Glomerular visceral epithelial cell (primary cell): ENCODE measurements at regions not wholly inside any gene's neighbourhood (a gene's known extent, or its start where the extent isn't known, plus 50 kb on each side); places are given as distances from the start of the nearest gene placed in this dataset.

Experiments
- DNase-seq: peaks from one replicate; pipeline ENCODE4 v3.0.0-alpha.2; 2016; ENCODE audit errors: extremely low spot score

DNA sequence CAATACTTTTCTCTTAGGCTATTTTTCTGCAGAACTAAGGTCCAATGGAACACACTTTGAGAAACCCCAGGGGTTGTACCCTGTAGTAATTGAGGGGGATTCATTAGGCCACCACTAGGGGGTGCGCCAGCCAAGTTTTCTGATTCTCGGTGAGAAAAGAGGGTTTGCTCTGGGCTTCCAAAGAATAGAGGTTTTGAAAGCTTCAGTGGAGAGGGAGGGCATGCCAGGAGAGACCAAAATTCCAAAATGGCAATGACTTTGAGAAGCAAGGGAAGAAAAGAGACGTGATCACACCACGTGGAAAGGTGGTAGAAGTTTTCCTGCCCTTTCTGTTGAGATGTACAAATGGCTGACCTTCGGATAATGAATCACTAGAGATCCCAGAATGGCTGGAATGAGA, 323.3 kb downstream of the RPS6KC1 start:
- peak; percentile 70 for DNase-seq

DNA sequence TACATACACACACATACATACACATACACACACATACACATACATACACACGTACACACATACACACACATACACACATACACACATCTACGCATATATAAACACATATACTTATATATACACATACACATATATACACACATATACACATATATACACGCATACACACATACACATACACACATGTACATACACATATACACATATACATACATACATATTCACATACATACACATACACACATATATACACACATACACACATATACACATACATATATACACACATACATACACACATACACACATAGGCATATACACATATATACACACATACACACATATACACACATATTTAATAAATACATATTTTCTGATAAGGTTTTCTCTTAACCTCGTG, 324.0 kb downstream of the RPS6KC1 start:
- DNase-seq = no peak

DNA sequence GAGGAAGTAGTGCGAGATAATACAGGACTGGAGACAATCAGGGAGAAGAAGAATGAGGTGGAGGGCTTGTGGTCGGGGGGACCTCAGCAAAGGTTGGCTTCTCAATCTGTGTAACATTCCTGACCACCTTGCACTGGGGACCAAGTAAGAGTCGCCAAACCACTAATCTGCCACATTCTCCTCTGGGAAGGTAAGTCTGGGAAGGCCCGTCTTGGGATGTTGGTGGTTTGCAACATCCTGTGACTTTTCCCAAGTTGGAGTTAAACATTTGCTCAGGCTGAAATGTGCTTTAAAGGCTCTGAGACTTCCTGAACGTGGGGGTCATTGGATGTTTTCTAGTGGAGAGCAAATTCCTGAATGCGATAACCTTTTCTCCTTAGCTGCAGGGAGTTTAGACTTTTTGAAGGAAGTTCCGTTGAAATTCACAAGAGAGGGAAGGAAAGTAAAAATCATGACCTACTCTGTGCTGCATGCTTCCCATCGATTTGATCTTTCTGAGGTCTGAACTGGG, 325.9 kb downstream of the RPS6KC1 start:
- DNase-seq = peak; percentile 90

DNA sequence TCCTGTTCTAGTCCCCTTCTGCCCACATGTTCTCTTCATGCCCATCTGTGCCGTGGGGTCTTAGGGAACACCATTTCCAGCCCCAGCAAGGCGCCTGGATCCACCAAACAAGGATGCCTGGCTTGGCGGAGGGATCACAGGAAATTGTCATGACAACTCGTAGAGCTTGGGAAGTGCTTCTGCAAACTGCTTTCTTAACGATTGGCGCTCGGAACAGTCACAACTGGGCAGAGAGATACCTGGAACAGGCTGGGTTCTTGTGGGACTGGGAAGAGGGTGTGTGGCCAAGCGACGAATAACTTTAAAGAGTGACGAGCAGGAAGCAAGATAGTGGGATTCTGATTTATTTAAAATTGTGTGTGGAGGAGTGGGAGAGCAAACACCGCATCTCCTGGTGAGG, 329.8 kb downstream of the RPS6KC1 start:
- no peak for DNase-seq

DNA sequence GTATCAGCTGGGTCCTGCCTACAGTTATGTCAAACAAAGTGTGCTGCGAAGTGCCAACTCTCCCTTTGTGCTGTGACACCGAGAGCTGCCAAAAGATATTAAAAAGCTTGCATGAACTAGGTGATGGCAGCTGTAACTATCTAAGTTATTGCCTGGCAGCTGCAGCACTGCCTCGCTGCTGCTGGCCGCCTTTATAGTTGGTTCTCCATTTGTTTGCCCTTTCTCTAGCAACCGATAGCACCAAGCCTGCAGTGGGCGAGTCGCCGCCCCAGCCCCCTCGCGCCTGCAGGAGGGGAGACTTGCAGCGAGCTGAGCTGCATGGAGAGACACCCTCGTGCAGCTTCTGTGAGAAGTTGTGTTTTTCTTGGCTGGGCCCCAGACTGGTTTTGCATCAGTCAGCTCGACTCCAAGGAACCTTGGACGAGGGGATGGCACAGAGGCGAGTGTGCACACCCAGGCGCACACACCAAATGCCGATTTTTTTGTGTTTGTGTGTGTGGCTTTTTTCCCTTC, 330.6 kb downstream of the RPS6KC1 start:
- DNase-seq = peak; percentile 42

DNA sequence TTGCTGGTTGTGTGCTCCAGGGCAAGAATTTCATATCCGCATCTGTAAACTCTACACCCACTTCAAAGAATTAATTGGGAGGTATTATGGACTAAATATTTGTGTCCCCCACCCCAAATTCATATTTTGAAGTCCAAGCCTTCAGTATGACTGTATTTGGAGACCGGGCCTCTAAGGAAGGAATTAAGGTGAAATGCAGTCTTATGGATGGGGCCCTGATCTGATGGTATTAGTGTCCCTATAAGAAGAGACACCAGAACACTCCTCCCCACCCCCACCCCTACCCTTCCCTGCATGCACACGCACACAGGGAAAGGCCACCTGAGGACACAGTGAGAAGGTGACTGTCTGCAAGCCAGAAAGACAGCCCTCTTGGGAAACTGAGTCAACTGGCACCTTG, 332.4 kb downstream of the RPS6KC1 start:
- no peak for DNase-seq

DNA sequence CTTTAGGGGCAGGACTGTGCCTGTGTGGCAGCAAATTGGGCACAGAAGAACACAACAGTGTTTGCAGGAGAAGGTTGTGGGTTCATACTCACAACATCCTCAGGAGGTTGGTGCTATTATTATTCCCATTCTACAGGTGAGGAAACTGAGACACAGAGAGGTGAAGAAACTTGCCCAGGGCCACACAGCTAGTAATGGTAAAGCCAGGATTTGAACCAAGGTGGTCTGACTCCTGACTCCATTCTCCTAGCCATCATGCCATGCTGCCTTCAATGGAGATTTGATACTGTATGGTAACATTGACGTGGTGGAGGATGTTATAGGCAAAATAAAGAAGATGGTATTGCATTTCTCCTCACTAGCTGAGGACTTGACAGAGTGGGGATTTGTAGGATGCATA, 334.2 kb downstream of the RPS6KC1 start:
- no peak for DNase-seq

DNA sequence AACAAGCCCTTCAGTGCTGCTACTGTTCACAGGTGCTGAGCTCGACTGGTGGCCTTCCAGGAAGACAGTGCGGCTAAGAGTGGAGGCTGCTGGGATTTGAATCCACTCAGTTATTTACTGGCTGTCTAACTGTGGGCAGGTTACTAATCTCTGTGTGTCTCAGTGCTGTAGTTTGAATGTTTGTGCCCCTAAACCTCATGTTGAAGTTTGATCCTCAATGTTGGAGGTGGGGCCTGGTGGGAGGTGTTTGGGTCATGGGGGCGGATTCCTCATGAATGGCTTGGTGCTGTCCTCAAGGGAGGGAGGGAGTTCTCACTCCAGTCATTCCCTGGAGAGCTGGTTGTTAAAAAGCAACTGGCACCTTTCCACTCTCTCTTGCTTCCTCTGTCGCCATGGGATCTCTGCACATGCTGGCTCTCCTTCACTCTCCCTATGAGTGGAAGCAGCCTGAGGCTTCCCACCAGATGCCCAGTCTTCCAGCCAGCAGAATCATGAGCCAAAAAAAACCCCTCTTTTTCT, 334.8 kb downstream of the RPS6KC1 start:
- no peak for DNase-seq

DNA sequence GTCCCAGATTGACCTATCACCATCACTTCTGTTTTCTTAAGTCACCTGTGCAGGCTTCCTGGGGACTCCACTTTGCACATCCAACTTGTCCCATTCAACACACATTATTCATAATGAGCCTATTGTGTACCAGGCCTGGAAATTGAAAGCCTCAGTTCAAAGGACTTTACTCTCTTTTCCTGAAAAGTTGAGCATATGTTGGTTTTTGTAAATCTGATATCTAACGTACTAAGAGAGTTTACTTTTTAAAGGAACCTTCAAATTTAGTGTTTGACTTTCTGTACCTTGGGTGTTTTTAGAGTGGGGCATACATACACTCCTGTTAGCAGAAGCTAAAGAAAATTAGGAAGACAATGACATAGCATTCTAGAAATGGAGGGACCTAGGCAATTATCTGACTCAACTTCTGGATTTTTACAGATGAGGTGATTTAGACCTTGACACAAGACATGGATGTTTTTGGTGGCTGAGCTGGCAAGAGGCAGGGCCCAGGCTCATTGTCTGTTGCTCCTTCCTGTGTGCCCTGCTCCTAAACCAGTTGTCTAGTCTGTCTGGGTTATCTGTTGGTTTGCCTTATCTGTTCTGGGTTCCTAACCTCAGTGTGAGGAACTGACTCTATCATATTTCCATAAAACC, 336.5 kb downstream of the RPS6KC1 start:
- no peak for DNase-seq

DNA sequence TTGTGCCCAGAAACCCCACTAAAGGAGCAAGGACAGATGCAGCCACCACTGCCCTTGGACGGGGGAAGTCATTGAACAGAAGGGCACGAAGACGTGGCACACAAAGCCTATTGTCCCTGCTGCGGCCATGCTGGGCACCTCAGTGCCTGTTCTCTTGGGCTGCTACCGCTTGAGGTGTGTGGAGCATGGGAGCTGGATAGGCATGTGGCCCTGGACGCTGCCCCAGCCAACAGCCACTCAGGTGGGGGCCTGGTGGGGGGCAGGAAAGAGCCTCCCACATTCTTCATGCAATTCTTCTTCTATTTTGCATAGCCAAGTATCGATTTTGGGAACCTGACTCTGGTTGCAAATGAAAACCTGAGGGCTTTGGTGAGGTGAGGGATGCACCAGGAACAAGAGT, 337.2 kb downstream of the RPS6KC1 start:
- no peak for DNase-seq

DNA sequence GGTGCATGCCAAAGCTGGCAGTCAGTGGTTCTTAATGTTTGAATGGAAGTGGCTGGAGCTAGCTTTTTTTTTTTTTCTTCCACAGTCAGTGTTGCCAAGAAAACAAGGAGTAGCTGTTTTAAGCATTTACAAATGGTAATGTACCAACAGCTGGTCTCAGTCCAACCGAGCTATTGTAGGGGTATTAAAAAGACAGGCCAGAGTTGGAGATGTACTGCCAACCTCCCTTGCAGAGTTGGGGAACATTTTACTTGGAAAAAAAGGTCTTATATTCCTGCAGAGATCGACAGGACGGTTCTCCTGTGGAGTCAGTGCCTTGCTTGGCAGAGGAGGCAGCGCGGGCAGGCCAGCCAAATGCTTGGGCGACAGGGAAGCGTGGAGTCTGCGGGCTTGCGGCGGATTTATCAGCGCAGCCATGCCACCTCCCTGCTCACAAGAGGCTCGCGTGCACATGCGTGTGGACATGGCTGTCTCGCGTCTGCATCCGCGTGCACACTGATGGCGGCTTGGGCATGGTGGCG, 338.1 kb downstream of the RPS6KC1 start:
- no peak for DNase-seq

DNA sequence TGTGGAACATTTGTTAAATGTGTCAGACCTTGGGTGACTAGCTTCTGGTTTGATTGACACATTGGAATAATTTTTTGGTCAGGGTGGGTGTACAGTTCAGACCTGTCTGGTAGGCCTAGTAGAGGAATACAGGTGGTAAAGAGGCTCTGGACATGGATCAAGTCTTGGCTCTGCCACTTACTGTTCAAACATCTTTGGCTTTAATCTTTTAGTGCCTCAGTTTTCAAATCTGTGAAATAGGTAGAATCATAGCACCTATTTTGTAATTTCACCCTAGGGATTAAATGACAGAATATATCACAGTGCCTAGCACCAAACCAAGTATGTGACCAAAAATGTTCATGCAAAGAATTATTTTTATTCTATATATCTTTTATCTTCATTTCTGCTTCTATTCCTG, 340.4 kb downstream of the RPS6KC1 start:
- no peak for DNase-seq

DNA sequence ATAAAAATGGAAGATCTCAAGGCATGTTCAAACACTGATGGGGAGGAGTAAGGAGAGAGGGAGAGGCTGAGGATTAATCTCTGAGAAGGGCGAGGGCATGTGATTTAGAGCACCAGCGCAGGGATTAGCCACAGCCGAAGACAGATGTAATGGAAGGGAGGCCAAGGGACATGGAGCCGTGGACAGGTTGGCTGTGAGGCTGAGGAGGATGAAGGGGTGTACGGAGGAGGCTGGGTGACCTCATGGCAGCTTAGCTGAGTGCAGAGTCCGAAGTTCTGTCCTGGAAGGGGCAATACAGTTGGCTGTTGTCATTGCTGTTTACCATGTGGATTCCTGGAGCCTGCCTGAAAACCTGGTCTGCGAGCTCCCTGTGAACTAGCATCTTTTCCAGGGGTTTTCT, 342.8 kb downstream of the RPS6KC1 start:
- no peak for DNase-seq

DNA sequence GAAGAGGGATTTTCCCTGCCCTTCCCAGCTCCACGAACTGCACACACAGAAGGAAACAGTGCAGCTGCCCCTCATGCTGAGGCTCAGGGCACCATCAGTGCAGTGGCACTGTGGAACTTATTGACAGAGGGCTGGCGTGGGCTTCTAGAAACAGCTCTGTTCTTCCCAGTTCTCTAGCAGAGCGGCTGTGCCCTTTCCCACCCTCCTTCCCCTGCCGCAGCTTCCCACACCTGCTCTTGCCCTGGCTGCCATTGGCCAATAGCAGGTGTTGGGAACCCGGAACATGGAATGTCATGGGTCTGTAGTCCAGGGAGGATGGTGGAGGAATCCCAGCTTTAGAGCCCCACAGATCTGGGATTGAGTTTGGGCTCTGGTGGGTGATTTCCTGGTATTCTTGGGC, 343.8 kb downstream of the RPS6KC1 start:
- DNase-seq = no peak

DNA sequence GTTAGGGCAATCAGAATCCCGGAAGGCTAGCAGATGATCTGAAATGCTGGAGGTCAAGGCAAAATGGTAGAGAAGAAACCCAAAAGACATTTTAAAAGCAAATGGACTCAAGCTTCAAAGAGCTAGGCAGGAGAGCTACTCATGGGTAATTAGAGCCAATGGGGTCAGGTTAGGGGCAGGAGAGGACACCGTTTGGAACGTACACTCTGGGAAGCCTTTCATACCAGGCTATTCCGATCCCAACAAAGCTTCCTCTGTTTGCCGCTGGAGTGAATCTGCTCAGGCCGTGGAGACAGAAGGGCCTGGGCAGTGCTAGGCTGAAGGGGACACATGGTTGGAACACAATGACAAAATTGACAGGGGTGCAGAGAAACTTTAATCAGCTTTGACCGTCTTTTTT, 346.6 kb downstream of the RPS6KC1 start:
- no peak for DNase-seq

DNA sequence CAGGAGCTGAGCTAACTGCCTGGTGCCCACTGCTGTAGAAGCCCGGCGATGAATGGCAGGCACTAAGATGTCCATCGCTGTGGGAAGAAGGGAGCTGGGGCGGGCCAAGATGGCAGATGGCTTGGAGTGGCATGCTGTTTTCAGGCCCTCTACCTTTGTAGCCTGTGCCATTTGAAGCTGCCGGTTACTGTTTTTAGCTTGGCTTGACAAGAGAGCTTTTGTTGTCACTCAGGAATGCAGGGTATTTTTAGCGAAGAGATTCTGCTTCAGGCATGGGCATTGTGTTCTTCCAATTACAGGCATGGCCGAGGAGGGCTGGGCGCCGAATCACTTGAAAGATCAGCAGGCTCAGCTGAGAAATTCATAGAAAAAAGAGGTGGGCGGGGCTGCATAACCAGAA, 348.7 kb downstream of the RPS6KC1 start:
- DNase-seq = no peak

DNA sequence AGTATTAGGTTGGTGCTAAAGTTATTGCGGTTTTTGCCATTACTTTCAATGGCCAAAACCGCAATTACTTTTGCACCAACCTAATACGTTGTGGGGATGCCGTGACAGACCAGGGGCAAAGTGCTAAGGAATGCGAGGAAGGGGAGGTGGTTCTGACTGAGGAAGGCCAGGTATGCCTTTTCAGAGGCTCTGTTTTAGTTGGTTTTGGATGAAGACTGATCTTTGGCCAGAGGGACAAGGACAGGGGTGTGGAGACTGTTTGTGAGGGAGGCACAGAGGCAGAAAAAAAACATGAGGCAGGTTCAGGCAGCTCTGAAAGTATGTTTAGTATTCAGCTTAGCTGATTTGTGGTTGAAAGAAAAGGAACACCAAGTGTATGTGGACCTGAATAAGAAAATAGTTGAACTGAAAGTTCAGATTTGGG, 358.2 kb downstream of the RPS6KC1 start:
- DNase-seq = no peak

DNA sequence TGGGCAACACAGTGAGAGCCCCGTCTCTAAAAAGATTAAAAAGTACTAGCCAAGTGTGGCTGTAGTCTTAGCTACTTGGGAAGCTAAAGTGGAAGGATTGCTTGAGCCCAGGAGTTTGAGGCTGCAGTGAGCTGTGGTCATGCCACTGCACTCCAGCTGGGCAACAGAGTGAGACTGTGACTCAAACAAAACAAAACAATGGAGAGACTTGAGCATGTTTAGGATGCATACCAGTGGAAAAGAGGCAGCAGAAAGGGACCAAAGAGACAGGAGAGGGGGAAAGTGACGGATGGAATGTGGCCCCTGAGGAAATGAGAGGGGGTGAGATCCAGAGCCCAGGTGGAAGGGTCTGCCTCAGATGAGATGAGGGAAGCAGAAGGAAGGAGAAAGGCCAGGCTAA, 358.9 kb downstream of the RPS6KC1 start:
- DNase-seq = peak; percentile 51

DNA sequence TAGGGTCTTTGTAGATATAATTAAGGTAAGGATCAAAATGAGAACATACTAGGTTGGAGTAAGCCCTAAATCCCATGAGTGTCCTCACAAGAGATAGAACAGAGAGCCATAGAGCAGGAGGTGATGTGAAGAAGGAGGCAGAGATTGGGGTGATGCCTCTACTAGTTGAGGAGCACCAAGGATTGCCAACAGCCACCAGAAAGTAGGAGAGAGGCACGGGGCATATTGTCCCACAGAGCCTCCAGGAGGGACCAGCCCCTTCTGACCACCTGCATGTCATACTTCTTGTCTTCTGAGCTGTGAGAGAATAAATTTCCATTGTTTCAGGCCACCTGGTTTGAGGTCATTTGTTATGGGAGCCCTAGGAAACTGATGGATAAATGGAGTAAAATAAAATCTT, 363.3 kb downstream of the RPS6KC1 start:
- no peak for DNase-seq

DNA sequence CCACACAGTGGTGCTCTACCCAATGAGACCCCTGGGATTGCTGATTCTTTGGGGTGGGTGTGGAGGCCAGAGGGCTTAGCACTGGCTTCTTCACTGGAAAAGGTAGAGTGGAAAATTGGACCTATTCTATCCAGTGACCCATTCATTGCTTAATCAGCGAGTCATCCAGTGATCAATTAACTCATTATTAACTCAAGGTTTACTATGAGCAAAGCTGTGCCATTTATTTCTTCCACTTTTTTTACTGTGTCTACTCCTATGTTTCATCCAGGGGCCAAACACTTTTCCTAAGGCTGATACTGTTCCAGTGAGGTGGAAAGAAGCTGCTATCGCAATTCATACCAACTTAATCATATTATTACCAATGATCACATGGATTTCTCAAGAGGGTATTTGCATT, 363.9 kb downstream of the RPS6KC1 start:
- no peak for DNase-seq

DNA sequence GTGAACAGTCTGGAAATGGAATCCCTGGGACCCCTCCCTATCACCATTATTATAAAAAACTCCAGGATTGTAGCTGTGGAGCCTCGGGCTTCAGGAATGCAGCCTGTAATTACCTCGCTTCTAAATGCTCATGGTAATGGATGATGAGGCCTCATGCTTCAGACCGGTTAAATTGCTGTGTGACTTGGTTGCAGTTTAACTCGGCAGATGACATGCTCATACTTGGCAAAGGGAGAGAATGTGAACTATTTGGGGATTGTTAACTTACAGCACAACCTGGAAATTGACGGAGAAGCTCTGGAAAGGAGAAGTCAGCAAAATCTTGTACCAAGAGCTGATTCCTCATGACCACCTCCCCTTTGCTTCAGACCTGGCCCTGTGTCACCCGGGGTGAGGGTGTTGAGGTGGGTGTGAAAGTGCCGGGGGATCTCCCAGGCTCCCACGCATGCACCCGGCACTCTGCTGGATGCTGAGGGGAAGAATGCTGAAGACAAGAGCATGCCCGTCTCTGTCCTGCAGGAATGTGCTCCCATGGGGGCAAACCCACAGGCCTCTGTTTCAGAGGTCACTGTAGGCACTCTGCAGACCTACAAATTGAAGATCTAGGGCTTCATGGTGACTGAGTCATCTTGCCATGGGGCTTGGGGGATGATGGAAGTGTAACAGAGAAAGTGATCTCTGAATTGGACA, 364.8 kb downstream of the RPS6KC1 start:
- peak; percentile 71 for DNase-seq

DNA sequence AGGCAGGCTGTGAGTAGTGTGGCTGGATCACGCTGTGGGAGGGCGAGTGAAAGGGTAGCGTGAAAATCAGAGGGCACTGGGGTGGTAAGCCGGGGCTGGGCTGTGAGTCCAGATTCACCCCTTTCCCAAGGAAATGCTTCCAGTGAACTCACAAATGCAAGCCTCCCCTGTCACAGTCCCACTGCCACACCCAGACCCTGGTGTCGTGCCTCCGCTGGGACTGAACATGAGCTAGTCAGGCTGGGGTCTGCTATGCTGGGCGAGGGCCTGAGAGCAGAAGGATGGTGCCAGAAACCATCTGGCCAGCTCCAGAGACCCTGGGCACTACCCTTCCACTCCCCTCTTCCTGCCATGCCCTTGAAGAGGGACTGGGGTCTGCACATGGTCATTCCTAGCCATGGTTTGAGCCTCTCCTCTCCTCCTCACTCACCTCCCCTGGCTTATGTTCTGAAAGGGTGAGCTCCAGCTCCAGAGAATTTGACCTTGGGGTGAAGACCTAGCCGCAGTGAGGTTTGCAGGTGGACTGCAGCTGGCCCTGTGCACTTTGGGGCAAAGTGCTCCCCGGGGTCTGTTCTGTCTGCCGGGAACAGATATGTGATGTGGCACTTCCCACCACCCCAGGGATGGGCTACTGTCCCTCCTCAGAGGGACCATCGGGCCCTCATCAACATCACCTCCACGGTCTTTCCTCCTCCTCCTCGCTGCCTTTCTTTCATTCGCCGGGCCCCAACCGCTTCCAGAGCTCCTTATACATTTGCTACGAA, 365.6 kb downstream of the RPS6KC1 start:
- DNase-seq = no peak
